ENCODE measurements at regions not wholly inside any gene's neighbourhood (a gene's known extent, or its start where the extent isn't known, plus 50 kb on each side); places are given as distances from the start of the nearest gene placed in this dataset.
"Not testable (repeated sequence)": the region's sequence is repeated elsewhere in the genome, so short reads cannot be mapped to it uniquely, and the experiment has no call there.

- no peak for DNase-seq (ENCODE audit: low read depth, low spot score)
Observed at GRCh38 chr7:91457208-91457607, 193.0 kb downstream of the FZD1 start.

DNA sequence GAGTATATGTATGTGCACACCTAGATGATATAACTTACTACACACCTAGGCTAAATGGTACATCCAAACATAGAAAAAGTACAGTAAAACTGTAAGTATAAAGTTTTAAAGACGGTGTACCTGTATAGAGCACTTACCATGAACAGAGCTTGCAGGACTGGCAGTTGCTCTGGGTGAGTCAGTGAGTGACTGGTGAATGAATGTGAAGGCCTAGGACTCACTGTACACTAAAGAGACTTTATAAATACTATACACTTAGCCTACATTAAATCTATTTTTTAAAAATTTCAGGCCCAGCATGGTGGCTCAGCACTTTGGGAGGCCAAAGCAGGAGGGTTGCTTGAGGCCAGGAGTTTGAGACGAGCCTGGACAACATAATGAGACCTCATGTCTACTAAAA is 195.3 kb downstream of the FZD1 start:
- DNase-seq (ENCODE audit: low read depth, low spot score) = no peak

GRCh38 chr7:91462316-91462715 is 198.1 kb downstream of the FZD1 start:
- no peak for DNase-seq (ENCODE audit: low read depth, low spot score)

GRCh38 chr7:91463330-91463729 is 199.1 kb downstream of the FZD1 start:
- DNase-seq (ENCODE audit: low read depth, low spot score) = no peak

DNA sequence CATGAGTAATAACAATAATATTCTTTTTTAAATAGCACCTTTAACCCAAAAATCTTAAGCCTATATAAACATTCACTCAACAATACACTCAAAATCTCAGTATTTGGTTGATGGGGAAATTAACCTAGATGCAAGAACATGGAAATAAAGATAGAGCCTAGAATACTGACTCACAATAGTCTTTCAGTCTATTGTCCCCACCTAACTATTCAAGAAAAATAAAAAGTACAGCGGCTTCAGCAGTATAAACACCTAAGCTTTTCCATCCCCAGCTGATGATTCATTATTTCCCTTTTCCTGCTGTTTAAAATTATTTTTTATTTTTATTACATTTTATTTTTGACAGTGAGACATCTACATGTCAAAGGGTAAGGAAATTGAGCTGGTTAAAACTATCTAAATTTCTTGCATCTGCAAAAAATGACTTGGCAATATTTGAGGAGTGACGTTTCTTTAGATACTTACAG is 201.4 kb downstream of the FZD1 start:
- no peak for DNase-seq (ENCODE audit: low read depth, low spot score)

DNA sequence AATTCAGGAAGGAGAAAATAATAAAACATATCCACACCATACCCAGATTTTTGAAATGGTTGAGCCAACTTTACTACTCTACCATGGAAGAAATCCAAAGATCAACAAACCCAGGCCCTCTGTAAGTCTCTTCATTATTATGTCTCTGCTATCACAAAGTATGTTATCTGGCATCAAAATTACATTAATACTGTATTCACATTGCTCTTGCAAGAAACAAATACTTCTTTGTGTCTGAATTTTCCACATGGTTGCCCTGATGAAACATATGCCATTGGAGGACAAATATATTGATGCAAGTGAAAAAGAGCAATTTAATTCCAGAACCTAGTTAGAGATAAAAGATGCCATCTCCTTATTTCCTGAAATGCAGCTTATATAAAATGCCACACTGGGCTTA is 204.0 kb downstream of the FZD1 start:
- no peak for DNase-seq (ENCODE audit: low read depth, low spot score)

DNA sequence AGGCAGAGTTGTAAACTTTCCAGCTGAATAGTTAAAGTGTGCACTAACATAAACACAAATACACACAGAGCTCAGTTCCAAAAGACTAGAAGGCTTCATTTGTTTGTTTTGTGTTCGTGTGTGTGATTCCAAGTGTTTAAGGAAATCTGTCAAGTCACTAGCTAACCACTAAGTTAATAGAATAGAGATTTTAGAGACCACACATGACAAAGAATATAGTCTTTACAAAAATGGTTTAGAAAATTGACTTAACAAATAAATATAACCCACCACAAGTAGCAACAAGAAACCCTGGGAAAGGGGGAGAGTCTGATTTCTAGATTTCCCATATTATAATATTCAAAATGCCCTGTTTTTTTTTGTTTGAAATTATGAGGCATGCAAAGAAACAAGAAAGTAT is 209.4 kb downstream of the FZD1 start:
- no peak for DNase-seq (ENCODE audit: low read depth, low spot score)

- no peak for DNase-seq (ENCODE audit: low read depth, low spot score)
Observed at GRCh38 chr7:91474074-91474473, 209.8 kb downstream of the FZD1 start.

GRCh38 chr7:91480470-91480869 is 216.2 kb downstream of the FZD1 start:
- DNase-seq (ENCODE audit: low read depth, low spot score) = not testable (repeated sequence)

DNA sequence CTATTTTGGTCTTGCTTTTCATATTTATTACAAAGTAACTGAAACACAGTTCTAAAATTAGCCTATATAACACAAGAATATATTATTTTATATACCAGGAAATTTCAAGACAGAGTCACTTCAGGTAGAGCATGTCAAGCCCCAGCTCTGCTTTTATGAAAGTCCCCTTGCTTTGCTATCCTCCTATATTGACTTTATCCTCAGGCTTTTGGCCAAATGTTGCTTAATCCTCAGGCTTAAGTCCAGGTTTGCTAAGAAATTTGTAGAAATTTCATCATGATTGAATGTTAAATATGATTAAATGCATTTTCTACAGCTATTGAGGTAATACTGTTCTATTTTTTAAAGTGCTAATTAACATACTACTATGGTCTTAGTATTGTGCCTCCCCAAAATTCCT is 227.6 kb downstream of the FZD1 start:
- DNase-seq (ENCODE audit: low read depth, low spot score) = no peak

DNA sequence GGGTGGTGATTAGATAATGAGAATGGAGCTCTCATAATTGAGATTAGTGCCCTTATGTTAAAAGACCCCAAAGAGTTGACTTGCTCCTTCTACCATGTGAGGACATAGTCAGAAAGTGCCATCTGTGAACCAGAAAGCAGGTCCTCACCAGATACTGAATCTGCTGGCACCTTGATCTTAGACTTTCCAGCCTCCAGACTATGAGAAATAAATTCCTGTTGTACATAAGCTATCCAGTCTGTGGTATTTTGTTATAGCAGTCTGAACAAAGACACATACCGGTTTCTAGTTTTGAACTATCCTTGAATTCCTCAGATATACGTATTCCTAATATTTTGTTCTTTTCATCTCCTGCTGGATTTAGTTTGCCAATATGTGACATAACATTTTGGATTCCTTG is 228.1 kb downstream of the FZD1 start:
- no peak for DNase-seq (ENCODE audit: low read depth, low spot score)

DNA sequence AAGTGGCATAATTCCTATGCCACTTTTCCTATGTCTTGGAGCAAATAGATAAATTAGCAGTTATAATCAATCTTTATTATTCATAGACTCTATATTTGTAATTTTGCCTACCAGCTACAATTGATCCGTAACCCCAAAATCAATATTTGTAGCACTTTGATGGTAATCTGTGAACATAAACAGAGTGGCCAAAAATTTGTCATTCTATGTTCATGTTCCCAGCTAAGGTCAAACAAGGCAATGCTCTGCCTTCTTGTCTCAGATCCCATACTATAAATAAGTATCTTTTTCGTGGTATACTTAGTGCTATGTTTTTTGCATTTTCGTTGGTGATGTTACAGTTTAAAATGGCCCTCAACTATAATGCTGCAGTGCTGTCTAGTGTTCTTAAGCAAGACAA is 228.5 kb downstream of the FZD1 start:
- DNase-seq (ENCODE audit: low read depth, low spot score) = no peak

DNA sequence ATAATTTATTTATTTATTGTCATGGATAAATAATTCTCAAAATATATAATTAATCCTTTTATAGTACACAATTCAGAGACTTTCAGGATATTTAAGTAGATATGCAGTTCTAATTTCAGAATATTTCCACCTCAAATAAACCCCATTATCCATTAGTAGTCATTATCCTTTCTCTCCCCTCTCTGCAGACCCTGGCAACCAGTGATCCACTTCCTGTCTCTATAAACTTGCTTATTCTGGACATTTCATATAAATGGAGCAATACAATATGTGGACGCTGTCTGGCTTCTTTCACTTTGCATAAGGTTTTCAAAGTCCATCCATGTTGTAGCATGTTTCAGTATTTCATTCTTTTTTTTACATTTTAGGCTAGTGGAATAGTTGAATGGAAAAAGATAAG is 230.2 kb downstream of the FZD1 start:
- DNase-seq (ENCODE audit: low read depth, low spot score) = no peak

GRCh38 chr7:91496251-91496820 is 232.1 kb downstream of the FZD1 start:
- DNase-seq (ENCODE audit: low read depth, low spot score) = no peak

GRCh38 chr7:91497277-91497676 is 233.0 kb downstream of the FZD1 start:
- not testable (repeated sequence) for DNase-seq (ENCODE audit: low read depth, low spot score)

- DNase-seq (ENCODE audit: low read depth, low spot score) = no peak
Observed at GRCh38 chr7:91503934-91504555, 239.8 kb downstream of the FZD1 start.

GRCh38 chr7:91504919-91505318 is 240.7 kb downstream of the FZD1 start:
- DNase-seq (ENCODE audit: low read depth, low spot score) = no peak

DNA sequence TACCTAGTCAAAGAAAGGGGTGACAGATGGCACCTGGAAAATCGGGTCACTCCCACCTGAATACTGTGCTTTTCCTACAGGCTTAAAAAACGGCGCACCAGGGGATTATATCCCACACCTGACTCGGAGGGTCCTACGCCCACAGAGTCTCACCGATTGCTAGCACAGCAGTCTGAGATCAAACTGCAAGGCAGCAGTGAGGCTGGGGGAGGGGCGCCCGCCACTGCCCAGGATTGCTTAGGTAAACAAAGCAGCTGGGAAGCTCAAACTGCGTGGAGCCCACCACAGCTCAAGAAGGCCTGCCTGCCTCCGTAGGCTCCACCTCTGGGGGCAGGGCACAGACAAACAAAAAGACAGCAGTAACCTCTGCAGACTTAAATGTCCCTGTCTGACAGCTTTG is 242.7 kb downstream of the FZD1 start:
- not testable (repeated sequence) for DNase-seq (ENCODE audit: low read depth, low spot score)

- DNase-seq (ENCODE audit: low read depth, low spot score) = not testable (repeated sequence)
Observed at GRCh38 chr7:91511861-91512260, 247.6 kb downstream of the FZD1 start.

- DNase-seq (ENCODE audit: low read depth, low spot score) = no peak
Observed at GRCh38 chr7:91512958-91513357, 248.7 kb downstream of the FZD1 start.

- no peak for DNase-seq (ENCODE audit: low read depth, low spot score)
Observed at GRCh38 chr7:91514591-91514990, 250.4 kb downstream of the FZD1 start.

- no peak for DNase-seq (ENCODE audit: low read depth, low spot score)
Observed at GRCh38 chr7:91515961-91516360, 251.7 kb downstream of the FZD1 start.

GRCh38 chr7:91517201-91517785 is 253.1 kb downstream of the FZD1 start:
- DNase-seq (ENCODE audit: low read depth, low spot score) = no peak

Measured in iPS DF 19.7 (cell line).